GM12891 (cell line): ENCODE measurements at regions not wholly inside any gene's neighbourhood (a gene's known extent, or its start where the extent isn't known, plus 50 kb on each side); places are given as distances from the start of the nearest gene placed in this dataset.

Experiments used
- POLR2A ChIP-seq: IDR thresholded peaks from 2 replicates; pipeline ENCODE4 v1.6.1; 2011; ENCODE audit warnings: low read depth, low read length, control low read depth
- POLR2AphosphoS5 ChIP-seq: IDR thresholded peaks from 2 replicates; pipeline ENCODE4 v1.6.1; 2011; ENCODE audit warnings: low read depth, low read length, control low read depth
- SPI1 ChIP-seq: IDR thresholded peaks from 2 replicates; pipeline ENCODE4 v1.6.1; 2011; ENCODE audit warnings: low read depth, low read length, control low read depth
- TAF1 ChIP-seq: IDR thresholded peaks from 2 replicates; pipeline ENCODE4 v1.6.1; 2011; ENCODE audit warnings: low read depth, low read length, control low read depth

DNA sequence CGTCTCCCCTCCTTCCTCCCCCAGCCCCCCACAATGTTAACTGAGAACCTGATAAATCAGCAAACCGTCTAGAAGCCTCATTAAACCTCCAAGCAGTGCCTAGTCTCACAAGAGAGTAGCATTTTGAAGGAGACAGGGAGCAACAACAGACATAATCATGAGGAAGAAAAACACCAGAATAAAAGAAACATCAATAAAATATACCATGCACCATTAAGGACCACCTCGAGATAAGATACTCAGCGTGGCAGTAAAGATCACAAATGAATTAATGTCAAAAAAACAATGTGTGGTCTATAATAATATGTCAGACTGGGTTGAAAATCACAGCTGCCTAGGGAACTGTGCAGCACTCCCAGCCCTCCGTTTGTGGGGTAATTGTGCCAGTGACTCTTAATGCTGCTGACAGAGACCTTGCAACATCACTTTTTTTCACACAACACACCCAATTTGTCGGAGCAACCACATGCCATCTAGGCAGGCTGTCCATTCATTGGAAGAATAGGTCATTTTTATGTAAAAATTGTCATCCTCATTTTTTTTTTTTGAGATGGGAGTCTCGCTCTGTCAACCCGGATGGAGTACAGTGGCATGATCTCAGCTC is 450.8 kb upstream of the WWC1 start:
- TF ChIP-seq SPI1 (no peak), TAF1 (no peak), POLR2AphosphoS5 (no peak), POLR2A (no peak)
